Breast epithelium (tissue), 3 donors: ENCODE measurements at regions not wholly inside any gene's neighbourhood (a gene's known extent, or its start where the extent isn't known, plus 50 kb on each side); places are given as distances from the start of the nearest gene placed in this dataset.

Experiments used
- CTCF ChIP-seq, 3 donors: fragments of 450-650 bp; IDR thresholded peaks; one replicate each; pipeline ENCODE4 v1.5.1; 2016 to 2017; ENCODE audit warnings: antibody characterized with exemption in 3 of 3, mild to moderate bottlenecking in 3 of 3, moderate library complexity in 3 of 3
- POLR2AphosphoS5 ChIP-seq, 3 donors: sonication (generic); formaldehyde crosslinking; IDR thresholded peaks; one replicate each; pipeline ENCODE4 v1.6.1; 2017; ENCODE audit warnings: antibody characterized with exemption in 3 of 3

- TF ChIP-seq CTCF (IDR thresholded peaks at IDR 0.05) (no peak), POLR2AphosphoS5 (IDR thresholded peaks at IDR 0.05) (no peak)
Measured at GRCh38 chr16:62383941-62384340, 347.7 kb upstream of the CDH8 start.
